GM21619 (cell line): ENCODE measurements at regions not wholly inside any gene's neighbourhood (a gene's known extent, or its start where the extent isn't known, plus 50 kb on each side); places are given as distances from the start of the nearest gene placed in this dataset.

Source experiments
- ATAC-seq: cut with Tn5 transposase; IDR thresholded peaks from one replicate; pipeline ENCODE4 v1.9.1; 2021; ENCODE audit not compliant: unreplicated experiment

- ATAC-seq = no peak
These were observed 742.1 kb downstream of the MTRR start for GRCh38 chr5:8611067-8611466.

- no peak for ATAC-seq
These were observed 744.2 kb downstream of the MTRR start for GRCh38 chr5:8613078-8613685.

GRCh38 chr5:8615142-8615858 is 746.4 kb downstream of the MTRR start:
- ATAC-seq = no peak

GRCh38 chr5:8628521-8628920 is 759.6 kb downstream of the MTRR start:
- ATAC-seq = no peak

- ATAC-seq = no peak
These were observed 764.3 kb downstream of the MTRR start for GRCh38 chr5:8633259-8633658.

- no peak for ATAC-seq
These were observed 764.7 kb downstream of the MTRR start for GRCh38 chr5:8633696-8634095.

- ATAC-seq = no peak
These were observed 765.3 kb downstream of the MTRR start for GRCh38 chr5:8634219-8634618.

- no peak for ATAC-seq
These were observed 773.0 kb downstream of the MTRR start for GRCh38 chr5:8641786-8642505.

- ATAC-seq = no peak
These were observed 775.4 kb downstream of the MTRR start for GRCh38 chr5:8644377-8644776.

GRCh38 chr5:8647111-8647510 is 778.2 kb downstream of the MTRR start:
- ATAC-seq = no peak

GRCh38 chr5:8650186-8650585 is 781.2 kb downstream of the MTRR start:
- ATAC-seq = no peak

GRCh38 chr5:8660133-8660893 is 791.4 kb downstream of the MTRR start:
- no peak for ATAC-seq

GRCh38 chr5:8663374-8663773 is 794.4 kb downstream of the MTRR start:
- no peak for ATAC-seq

- ATAC-seq = no peak
These were observed 806.2 kb downstream of the MTRR start for GRCh38 chr5:8675182-8675581.

GRCh38 chr5:8676695-8677094 is 807.7 kb downstream of the MTRR start:
- no peak for ATAC-seq

GRCh38 chr5:8682381-8682780 is 813.4 kb downstream of the MTRR start:
- ATAC-seq = no peak

- no peak for ATAC-seq
These were observed 814.5 kb downstream of the MTRR start for GRCh38 chr5:8683496-8683895.

GRCh38 chr5:8685704-8686103 is 816.8 kb downstream of the MTRR start:
- no peak for ATAC-seq

- ATAC-seq = no peak
These were observed 817.8 kb downstream of the MTRR start for GRCh38 chr5:8686707-8687106.

GRCh38 chr5:8689773-8690172 is 820.8 kb downstream of the MTRR start:
- no peak for ATAC-seq

- no peak for ATAC-seq
These were observed 822.3 kb downstream of the MTRR start for GRCh38 chr5:8691221-8691620.
